C4-2B (cell line): ENCODE measurements at regions not wholly inside any gene's neighbourhood (a gene's known extent, or its start where the extent isn't known, plus 50 kb on each side); places are given as distances from the start of the nearest gene placed in this dataset.

Source experiments
- ZFX ChIP-seq: fragments of 450-650 bp; IDR thresholded peaks from 2 replicates; pipeline ENCODE4 v1.6.1; 2017
- TF ChIP-seq, protein P1 (sequence below): fragments of 450-650 bp; conservative IDR thresholded peaks from 2 replicates; pipeline ENCODE4 v1.5.1; 2017; ENCODE audit warnings: mild to moderate bottlenecking

DNA sequence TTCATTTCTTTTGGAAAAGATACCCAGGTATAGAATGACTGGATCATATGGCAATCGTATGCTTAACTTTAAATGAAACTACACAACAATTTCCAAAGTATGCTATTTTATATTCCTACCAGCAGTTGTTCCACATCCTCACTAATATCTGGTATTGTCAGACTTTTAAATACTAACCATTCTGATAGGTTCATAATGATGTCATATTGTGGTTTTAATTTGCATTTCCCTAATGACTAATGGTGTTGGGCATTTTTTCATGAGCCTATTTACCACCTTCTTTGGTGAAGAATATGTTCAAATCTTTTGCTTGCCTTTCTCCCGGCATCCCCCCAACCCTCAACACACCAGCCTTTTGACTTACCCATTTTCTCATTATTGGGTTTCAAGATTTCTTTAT, 96.2 kb upstream of the HMGN3 start:
- TF ChIP-seq, protein P1, sequence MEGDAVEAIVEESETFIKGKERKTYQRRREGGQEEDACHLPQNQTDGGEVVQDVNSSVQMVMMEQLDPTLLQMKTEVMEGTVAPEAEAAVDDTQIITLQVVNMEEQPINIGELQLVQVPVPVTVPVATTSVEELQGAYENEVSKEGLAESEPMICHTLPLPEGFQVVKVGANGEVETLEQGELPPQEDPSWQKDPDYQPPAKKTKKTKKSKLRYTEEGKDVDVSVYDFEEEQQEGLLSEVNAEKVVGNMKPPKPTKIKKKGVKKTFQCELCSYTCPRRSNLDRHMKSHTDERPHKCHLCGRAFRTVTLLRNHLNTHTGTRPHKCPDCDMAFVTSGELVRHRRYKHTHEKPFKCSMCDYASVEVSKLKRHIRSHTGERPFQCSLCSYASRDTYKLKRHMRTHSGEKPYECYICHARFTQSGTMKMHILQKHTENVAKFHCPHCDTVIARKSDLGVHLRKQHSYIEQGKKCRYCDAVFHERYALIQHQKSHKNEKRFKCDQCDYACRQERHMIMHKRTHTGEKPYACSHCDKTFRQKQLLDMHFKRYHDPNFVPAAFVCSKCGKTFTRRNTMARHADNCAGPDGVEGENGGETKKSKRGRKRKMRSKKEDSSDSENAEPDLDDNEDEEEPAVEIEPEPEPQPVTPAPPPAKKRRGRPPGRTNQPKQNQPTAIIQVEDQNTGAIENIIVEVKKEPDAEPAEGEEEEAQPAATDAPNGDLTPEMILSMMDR: no peak
- no peak for TF ChIP-seq ZFX
